ENCODE measurements at regions not wholly inside any gene's neighbourhood (a gene's known extent, or its start where the extent isn't known, plus 50 kb on each side); places are given as distances from the start of the nearest gene placed in this dataset.

GRCh38 chr15:87792250-87793040 is 464.1 kb downstream of the NTRK3 start:
- Histone ChIP-seq H3K27ac (no peak overlapping the region), H3K4me3 (no peak overlapping the region), H3K27me3 (no peaks in the 10 kb centered on the region), H3K9me3 (no peaks in the 10 kb centered on the region), H3K4me1 (no peaks in the 10 kb centered on the region), H3K36me3 (no peaks in the 10 kb centered on the region)
- TF ChIP-seq EP300 (IDR thresholded peaks at IDR 0.05) (no peak), POLR2AphosphoS5 (IDR thresholded peaks at IDR 0.05) (no peak), POLR2A (IDR thresholded peaks at IDR 0.05) (no peak)
- TF ChIP-seq, protein P1, sequence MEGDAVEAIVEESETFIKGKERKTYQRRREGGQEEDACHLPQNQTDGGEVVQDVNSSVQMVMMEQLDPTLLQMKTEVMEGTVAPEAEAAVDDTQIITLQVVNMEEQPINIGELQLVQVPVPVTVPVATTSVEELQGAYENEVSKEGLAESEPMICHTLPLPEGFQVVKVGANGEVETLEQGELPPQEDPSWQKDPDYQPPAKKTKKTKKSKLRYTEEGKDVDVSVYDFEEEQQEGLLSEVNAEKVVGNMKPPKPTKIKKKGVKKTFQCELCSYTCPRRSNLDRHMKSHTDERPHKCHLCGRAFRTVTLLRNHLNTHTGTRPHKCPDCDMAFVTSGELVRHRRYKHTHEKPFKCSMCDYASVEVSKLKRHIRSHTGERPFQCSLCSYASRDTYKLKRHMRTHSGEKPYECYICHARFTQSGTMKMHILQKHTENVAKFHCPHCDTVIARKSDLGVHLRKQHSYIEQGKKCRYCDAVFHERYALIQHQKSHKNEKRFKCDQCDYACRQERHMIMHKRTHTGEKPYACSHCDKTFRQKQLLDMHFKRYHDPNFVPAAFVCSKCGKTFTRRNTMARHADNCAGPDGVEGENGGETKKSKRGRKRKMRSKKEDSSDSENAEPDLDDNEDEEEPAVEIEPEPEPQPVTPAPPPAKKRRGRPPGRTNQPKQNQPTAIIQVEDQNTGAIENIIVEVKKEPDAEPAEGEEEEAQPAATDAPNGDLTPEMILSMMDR (IDR thresholded peaks at IDR 0.05) = no peak
- no peak for DNase-seq (ENCODE audit: low spot score in 2 of 2)
- WGBS = 69% methylated on average over 6 of the region's 6 CpGs

GRCh38 chr15:87781959-87782625 is 474.4 kb downstream of the NTRK3 start:
- Histone ChIP-seq H3K9me3 (no peaks in the 10 kb centered on the region), H3K27ac (no peak overlapping the region), H3K27me3 (no peaks in the 10 kb centered on the region), H3K4me1 (no peaks in the 10 kb centered on the region), H3K4me3 (no peak overlapping the region), H3K36me3 (no peaks in the 10 kb centered on the region)
- DNase-seq (ENCODE audit: low spot score in 2 of 2) = no peak
- TF ChIP-seq EP300 (IDR thresholded peaks at IDR 0.05) = no peak
- TF ChIP-seq, protein P1 (IDR thresholded peaks at IDR 0.05) = no peak
- no peak for TF ChIP-seq POLR2A (IDR thresholded peaks at IDR 0.05)
- no peak for TF ChIP-seq POLR2AphosphoS5 (IDR thresholded peaks at IDR 0.05)
- 53% methylated on average over 5 of the region's 5 CpGs for WGBS

GRCh38 chr15:87779746-87780145 is 476.8 kb downstream of the NTRK3 start:
- H3K4me3 ChIP-seq = no peak overlapping the region
- no peaks in the 10 kb centered on the region for H3K9me3 ChIP-seq
- H3K27ac ChIP-seq = no peak overlapping the region
- DNase-seq (ENCODE audit: low spot score in 2 of 2) = no peak
- no peaks in the 10 kb centered on the region for H3K4me1 ChIP-seq
- H3K36me3 ChIP-seq = no peaks in the 10 kb centered on the region
- WGBS = 89% methylated on average over 5 of the region's 5 CpGs
- no peak for TF ChIP-seq POLR2AphosphoS5 (IDR thresholded peaks at IDR 0.05)
- no peak for TF ChIP-seq EP300 (IDR thresholded peaks at IDR 0.05)
- TF ChIP-seq, protein P1 (IDR thresholded peaks at IDR 0.05) = no peak
- no peak for TF ChIP-seq POLR2A (IDR thresholded peaks at IDR 0.05)
- H3K27me3 ChIP-seq = no peaks in the 10 kb centered on the region

GRCh38 chr15:87778358-87778757 is 478.2 kb downstream of the NTRK3 start:
- Histone ChIP-seq H3K27me3 (no peaks in the 10 kb centered on the region), H3K9me3 (no peaks in the 10 kb centered on the region), H3K27ac (no peak overlapping the region), H3K4me3 (no peak overlapping the region), H3K36me3 (no peaks in the 10 kb centered on the region), H3K4me1 (no peaks in the 10 kb centered on the region)
- 70% methylated on average over 11 of the region's 11 CpGs for WGBS
- no peak for DNase-seq (ENCODE audit: low spot score in 2 of 2)
- TF ChIP-seq POLR2AphosphoS5 (IDR thresholded peaks at IDR 0.05) (no peak), EP300 (IDR thresholded peaks at IDR 0.05) (no peak), POLR2A (IDR thresholded peaks at IDR 0.05) (no peak)
- TF ChIP-seq, protein P1 (IDR thresholded peaks at IDR 0.05) = no peak

DNA sequence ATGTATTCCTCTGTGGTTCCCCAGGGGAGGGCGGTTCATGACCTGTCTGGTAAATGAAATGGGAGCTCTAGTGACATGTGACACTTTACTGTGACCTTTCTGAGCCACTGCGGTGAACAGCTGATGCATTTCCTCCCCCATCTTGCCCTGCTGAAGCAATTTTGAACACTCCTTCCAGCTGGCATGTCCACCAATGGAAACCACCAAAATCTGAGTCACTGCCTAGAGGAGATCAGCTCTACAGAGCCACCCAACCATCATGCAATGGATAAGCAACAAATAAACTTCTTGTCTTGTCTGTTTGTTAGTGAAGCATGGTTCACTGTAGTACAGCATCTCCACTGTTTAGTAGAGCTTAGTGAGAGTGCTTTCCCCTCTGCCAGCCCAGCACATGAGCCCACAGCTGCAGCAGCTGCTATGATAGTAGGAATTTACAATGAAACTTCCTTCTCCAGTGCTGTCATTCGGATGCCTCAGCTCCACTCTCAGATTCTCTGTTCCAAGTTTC is 479.4 kb downstream of the NTRK3 start:
- TF ChIP-seq, protein P1 (IDR thresholded peaks at IDR 0.05) = no peak
- TF ChIP-seq EP300 (IDR thresholded peaks at IDR 0.05) (no peak), POLR2A (IDR thresholded peaks at IDR 0.05) (no peak), POLR2AphosphoS5 (IDR thresholded peaks at IDR 0.05) (no peak)
- no peaks in the 10 kb centered on the region for H3K27me3 ChIP-seq
- no peak for DNase-seq (ENCODE audit: low spot score in 2 of 2)
- no peaks in the 10 kb centered on the region for H3K4me1 ChIP-seq
- WGBS = 46% methylated on average over 3 of the region's 3 CpGs
- no peak overlapping the region for H3K27ac ChIP-seq
- H3K36me3 ChIP-seq = no peaks in the 10 kb centered on the region
- no peaks in the 10 kb centered on the region for H3K9me3 ChIP-seq
- H3K4me3 ChIP-seq = no peak overlapping the region

Data from suprapubic skin (tissue), 4 donors.